Urinary bladder (tissue), 3 donors: ENCODE measurements at regions not wholly inside any gene's neighbourhood (a gene's known extent, or its start where the extent isn't known, plus 50 kb on each side); places are given as distances from the start of the nearest gene placed in this dataset.

ENCODE experiments used
- DNase-seq: peaks from one replicate; pipeline ENCODE4 v3.0.0-alpha.2; 2015; ENCODE audit errors: extremely low spot score
- H3K27ac ChIP-seq: one replicate; pipeline ENCODE4 v1.5.1; 2013; ENCODE audit warnings: low read depth, mild to moderate bottlenecking, moderate library complexity
- H3K36me3 ChIP-seq: one replicate; pipeline ENCODE4 v1.6.1; 2013; ENCODE audit warnings: mild to moderate bottlenecking, moderate library complexity; ENCODE audit not compliant: insufficient read depth
- H3K4me1 ChIP-seq: one replicate; pipeline ENCODE4 v1.6.1; 2013; ENCODE audit warnings: mild to moderate bottlenecking, moderate library complexity; ENCODE audit not compliant: insufficient read depth
- H3K4me3 ChIP-seq: one replicate; pipeline ENCODE4 v1.5.1; 2013; ENCODE audit warnings: low read depth, low read length
- whole genome bisulfite sequencing: extraction: QIAGEN DNeasy Blood & Tissue Kit; methylation state at CpG from one replicate; pipeline ENCODE4 v1.1.7; 2013; 5-methylcytosine and 5-hydroxymethylcytosine counted together
- donor health status: healthy with polysubstance abuse.
- donor health status: healthy.

DNA sequence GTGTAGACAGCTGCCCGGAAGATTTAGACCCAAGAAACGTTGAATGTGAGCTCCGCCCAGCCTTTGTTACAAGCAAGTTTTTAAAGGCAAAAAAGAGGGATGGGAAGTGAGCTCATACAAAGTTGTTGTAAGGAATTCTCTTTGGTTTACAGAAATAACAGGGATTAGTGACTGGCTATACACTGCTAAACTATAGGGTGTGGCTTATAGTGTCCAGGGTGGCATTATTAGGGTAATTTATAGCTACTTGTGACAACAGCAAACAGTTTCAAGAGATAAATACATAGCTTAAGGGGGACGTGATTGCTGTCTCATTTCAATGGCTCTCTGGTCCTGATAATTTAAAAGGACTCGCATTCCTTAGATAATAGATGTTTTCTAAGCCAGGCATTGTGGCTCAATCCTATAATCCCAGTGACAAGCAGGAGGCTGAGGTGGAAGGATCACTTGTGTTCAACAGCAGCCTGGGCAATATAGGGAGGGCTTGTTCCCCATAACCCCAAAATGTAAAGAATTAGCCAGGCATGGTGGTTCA is 66.5 kb upstream of the TGIF1 start:
- DNase-seq: no peak
- Histone ChIP-seq H3K4me1 (no peaks in the 10 kb centered on the region), H3K36me3 (no peaks in the 10 kb centered on the region), H3K27ac (no peak overlapping the region), H3K4me3 (no peak overlapping the region)
- WGBS: 39% methylated on average over 5 of the region's 5 CpGs

DNA sequence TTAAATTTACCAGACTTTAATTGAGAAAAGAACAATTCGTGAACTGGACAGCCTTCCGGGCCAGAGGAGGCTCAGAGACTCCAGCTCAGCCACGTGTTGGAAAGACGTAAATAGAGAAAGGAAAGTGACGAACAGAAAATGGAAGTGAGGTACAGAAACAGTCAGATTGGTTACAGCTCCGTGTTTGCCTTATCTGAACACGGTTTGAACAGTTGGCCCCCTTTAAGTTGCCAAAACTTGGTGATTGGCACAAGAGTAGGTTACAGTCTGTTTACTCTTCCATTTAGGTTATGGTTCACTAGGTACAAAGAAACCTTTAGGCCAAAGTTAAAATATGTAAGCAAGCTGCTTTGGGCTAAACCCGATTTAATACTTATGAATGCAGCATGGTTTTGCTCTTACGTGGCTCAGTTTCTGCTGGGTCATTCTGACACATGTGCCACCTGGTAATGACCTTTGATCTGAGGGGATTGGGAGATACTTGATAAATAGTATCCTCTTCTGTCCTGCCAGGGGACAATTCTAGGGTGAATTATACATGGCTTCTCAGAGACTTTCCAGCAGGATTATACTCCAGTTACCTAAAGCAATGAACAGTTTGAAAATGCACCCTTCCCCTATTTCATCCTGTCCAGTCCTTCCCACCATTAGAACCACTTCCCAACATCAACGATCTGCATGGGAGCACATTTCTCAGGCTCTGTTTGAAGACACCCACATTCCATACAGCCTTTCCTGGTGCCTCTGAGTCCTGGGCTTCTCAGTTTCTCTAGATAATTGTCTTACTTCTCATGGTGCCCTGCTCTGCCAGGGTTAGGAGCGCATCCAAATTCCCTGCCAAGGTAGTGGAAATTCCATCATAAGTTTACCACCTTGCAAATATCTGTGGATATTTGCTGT is 65.1 kb upstream of the TGIF1 start:
- Histone ChIP-seq H3K4me1 (no peaks in the 10 kb centered on the region), H3K4me3 (no peak overlapping the region), H3K36me3 (no peaks in the 10 kb centered on the region), H3K27ac (no peak overlapping the region)
- WGBS: 81% methylated on average over 11 of the region's 11 CpGs
- DNase-seq: no peak

DNA sequence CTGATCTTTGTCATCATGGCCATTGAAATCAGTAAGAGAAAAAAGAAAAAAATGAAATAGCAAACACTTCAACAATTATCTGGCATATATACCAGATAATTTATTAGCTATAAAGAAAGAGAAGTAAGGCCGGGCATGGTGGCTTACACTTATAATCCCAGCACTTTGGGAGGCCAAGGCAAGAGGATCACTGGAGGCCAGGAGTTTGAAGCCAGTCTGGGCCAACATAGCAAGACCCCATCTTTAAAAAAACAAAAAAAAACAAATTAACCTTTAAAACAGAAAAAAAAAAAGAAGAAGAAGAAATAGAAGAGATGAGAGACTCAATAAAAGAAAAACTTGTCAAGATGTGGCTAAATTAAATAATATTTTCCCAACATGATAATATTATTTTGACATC is 61.6 kb upstream of the TGIF1 start:
- Histone ChIP-seq H3K36me3 (no peaks in the 10 kb centered on the region), H3K27ac (no peak overlapping the region), H3K4me3 (no peak overlapping the region), H3K4me1 (no peaks in the 10 kb centered on the region)
- 91% methylated on average over 1 of the region's 1 CpG for WGBS
- no peak for DNase-seq

DNA sequence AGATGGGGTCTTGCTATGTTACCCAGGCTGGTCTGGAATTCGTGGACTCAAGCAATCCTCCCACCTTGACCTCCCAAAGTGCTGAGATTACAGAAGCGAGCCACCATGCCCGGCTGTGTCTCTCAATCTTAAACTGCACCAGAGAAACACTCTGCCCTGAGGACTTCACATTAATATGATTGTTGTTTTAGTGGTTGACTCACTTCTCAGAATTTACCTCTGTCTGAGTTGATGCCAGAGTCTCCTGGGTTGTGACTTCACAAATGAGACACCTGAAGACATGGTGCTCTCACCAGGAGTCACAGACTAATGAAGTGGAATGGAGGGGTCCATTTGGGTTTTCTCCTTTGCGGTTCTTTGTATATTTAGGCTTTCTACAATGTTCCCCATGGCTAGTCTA is 61.0 kb upstream of the TGIF1 start:
- no peak for DNase-seq
- WGBS: 63% methylated on average over 4 of the region's 4 CpGs
- Histone ChIP-seq H3K4me3 (no peak overlapping the region), H3K27ac (no peak overlapping the region), H3K4me1 (no peaks in the 10 kb centered on the region), H3K36me3 (no peaks in the 10 kb centered on the region)

DNA sequence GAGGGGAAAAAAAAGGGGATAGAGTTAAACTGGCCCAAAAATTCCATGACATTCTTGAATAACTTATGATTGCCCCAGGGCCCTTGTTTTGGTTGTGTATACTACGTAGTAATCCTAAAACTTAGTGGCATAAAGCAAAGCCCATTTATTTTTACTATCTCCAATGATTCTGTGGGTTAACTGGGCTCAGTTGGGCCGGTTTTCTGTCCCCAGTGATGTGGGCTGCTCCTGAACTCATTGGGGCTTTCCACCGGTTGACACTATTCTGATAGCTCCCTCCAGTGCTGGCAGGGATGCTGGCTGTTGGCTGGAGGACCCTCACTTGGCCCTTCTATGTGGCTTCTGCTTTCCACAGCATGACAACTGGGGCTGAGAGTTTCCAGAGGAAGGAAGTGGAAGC is 60.0 kb upstream of the TGIF1 start:
- H3K27ac ChIP-seq: no peak overlapping the region
- no peak for DNase-seq
- no peak overlapping the region for H3K4me3 ChIP-seq
- no peaks in the 10 kb centered on the region for H3K36me3 ChIP-seq
- 75% methylated on average over 3 of the region's 3 CpGs for WGBS
- H3K4me1 ChIP-seq: no peaks in the 10 kb centered on the region

DNA sequence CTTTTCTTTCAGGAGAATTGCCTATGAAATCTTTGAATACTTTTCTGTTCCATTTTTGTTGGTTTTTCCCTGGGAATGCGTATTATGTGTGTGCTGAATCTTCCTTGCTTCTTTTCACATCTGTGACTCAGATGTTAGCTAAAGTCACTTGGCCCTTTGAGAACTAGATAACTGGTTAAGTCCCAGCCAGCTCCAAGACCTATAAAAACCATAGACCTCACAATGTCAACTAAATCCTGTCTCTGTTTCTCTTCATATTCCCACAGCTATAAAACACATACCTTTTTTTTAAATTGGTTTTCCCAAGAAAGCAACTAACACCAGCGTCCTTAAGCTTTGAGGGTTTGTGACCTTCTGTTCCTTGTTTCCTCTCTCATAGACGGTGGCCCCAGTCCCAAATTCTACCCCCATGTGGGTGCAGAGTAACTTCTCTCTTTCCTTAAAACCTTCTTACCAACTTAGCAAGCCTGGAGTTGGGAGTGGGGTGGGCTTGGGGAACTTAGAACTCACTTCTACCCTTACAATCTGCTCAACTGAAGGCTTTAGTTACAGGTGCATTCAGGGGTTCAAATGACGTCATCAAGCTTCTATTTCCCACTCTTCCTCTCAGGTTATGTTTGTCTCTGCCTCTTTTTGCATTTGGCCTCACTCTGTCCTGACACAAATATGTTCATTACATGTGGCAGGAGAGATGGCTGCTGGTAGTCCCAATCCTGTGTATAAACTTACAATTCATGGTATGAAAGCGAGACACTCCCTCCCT is 58.1 kb upstream of the TGIF1 start:
- no peak for DNase-seq
- H3K27ac ChIP-seq: no peak overlapping the region
- H3K4me1 ChIP-seq: no peaks in the 10 kb centered on the region
- H3K4me3 ChIP-seq: no peak overlapping the region
- H3K36me3 ChIP-seq: no peaks in the 10 kb centered on the region
- 65% methylated on average over 5 of the region's 5 CpGs for WGBS

DNA sequence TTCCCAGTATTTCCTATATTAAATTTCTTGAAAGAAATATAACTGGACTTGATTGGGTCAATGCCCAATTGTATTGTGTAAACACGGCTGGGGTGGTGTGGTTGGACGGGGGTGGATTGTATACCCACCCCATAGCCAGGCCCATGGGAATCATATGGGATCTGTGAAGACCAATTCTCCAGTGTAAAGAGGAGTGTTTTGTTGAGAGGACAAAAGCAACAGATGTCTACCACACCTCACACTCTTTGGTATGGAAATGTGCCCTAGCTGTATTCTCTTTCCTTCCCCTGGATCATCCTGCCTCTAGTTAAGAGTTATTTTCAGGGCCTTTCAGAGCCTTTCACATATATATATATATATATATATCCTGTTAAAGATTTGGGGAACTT is 57.5 kb upstream of the TGIF1 start:
- WGBS: 76% methylated on average over 2 of the region's 2 CpGs
- no peaks in the 10 kb centered on the region for H3K36me3 ChIP-seq
- H3K4me3 ChIP-seq: no peak overlapping the region
- DNase-seq: no peak
- H3K27ac ChIP-seq: no peak overlapping the region
- no peaks in the 10 kb centered on the region for H3K4me1 ChIP-seq

DNA sequence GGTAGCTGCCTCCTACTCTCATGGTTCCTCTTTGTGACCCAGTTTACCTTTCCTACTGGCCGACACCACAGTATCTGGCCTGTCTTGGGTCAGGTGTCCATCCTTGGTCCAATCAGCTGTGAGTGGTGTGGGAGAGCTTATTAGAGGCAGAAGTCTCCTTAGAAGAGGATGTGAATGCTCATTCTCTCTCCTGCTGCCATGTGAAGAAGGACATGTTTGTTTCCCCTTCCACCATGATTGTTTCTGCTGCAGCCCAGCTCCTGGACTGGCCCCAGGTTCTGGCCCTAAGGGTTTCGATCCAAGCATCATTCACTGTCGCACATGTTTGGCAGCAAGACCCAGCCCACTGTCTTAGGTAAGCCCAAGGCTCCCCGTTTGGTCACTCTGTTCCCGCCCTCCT is 55.3 kb upstream of the TGIF1 start:
- H3K27ac ChIP-seq: no peak overlapping the region
- H3K4me3 ChIP-seq: no peak overlapping the region
- no peaks in the 10 kb centered on the region for H3K36me3 ChIP-seq
- no peak for DNase-seq
- no peaks in the 10 kb centered on the region for H3K4me1 ChIP-seq
- WGBS: 94% methylated on average over 5 of the region's 5 CpGs

DNA sequence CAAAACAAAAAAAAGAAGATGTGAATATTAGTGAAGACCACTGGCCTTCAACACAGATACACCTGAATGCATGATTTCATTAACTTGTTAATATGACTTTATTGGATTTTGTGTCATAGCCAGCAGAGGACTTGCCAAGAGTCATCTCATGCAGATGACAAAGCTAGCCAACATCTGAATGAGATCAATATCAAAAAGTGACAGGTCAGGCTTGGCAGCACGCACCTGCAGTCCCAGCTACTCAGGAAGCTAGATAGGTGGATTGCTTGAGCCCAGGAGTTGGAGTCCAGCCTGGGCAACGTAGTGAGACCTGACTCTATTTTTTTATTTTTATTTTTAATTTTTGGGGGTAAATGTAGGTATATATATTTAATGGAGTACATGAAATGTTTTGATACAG is 54.5 kb upstream of the TGIF1 start:
- H3K4me3 ChIP-seq: no peak overlapping the region
- H3K27ac ChIP-seq: no peak overlapping the region
- WGBS: 77% methylated on average over 2 of the region's 2 CpGs
- H3K36me3 ChIP-seq: no peaks in the 10 kb centered on the region
- H3K4me1 ChIP-seq: no peaks in the 10 kb centered on the region
- no peak for DNase-seq

DNA sequence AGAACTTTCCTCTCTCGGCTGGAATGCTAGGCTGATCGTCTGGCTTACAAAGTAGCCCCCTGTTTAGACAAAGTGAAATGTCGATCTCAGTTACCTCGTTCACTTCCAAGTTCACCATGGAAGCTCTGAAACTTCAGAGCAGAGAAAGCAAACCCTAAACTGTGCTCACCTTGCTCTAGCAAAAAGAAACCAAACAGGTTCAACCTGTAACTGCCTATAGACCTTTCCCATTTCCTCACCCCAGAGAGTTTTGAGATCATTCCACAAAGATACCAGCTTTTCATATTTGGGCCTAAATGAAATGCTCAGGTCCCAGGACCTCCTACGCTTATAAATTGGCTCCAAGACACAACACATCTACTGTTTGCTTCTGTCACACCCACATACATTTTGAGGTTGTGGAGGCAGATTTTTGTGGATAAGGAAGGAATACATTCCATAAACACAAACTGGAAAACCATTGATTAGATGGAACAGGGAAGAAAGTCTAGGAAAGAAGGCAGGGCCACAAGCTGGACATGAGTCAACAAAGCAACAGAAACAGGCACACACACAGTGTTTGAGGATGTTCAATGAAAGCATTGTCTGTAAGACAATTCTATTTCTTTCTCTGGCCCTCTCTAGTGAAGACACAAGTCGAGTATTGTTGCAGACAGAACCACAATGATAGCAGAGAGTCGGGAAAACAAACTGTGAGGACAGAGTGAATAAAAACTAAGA is 52.8 kb upstream of the TGIF1 start:
- WGBS: 74% methylated on average over 7 of the region's 7 CpGs
- Histone ChIP-seq H3K4me1 (no peaks in the 10 kb centered on the region), H3K4me3 (no peak overlapping the region), H3K36me3 (no peaks in the 10 kb centered on the region), H3K27ac (no peak overlapping the region)
- peak; percentile 42 for DNase-seq

DNA sequence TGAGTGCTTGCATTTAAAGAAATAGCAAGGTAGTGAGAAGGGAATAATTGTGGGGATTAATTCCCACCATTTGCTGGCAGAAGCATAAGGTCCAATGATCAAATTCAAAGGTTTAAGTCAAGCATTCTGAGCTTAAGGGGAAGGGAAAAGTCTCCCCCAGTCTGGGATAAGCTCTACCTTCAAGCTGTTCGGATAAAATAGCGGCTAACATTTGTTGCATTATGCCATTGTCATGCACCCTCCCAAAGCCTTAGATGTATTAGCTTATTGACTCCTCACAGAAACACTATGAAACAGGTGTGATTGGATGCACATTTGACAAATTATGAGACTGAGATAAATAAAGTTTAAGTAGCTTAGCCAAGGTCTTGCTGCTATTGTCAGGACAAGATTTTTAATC is 52.2 kb upstream of the TGIF1 start:
- Histone ChIP-seq H3K4me3 (no peak overlapping the region), H3K4me1 (no peaks in the 10 kb centered on the region), H3K36me3 (no peaks in the 10 kb centered on the region), H3K27ac (no peak overlapping the region)
- no peak for DNase-seq
- WGBS: 39% methylated on average over 2 of the region's 2 CpGs
